GM12878 (cell line): ENCODE measurements at regions not wholly inside any gene's neighbourhood (a gene's known extent, or its start where the extent isn't known, plus 50 kb on each side); places are given as distances from the start of the nearest gene placed in this dataset.

Experiments
- ATAC-seq: fragments of 200-7000 bp; cut with Tn5 transposase; 3 replicates; pipeline ENCODE4 v1.9.1; 2020; ENCODE audit warnings: mild to moderate bottlenecking, moderate library complexity
- BruUV-seq: library from RNA; stranded (reverse); fragments of 400-500 nt; replicated peaks from 2 replicates; lab custom pipeline; 2021; lab: Mats Ljungman, UMichigan
- CTCF ChIA-PET: fragments of 300-600 bp; sonication (Branson Sonifier 250); formaldehyde crosslinking; extraction: SDS; loops from one replicate; lab custom pipeline; 2021; ENCODE audit warnings: inconsistent platforms; lab: Yijun Ruan, JAX
- POLR2A ChIA-PET: fragments of 350-600 bp; formaldehyde crosslinking; extraction: SDS; loops from one replicate; lab custom pipeline; 2021; ENCODE audit warnings: inconsistent platforms; lab: Charles Lee
- RAD21 ChIA-PET: fragments of 300-600 bp; sonication (Branson Sonifier 250); formaldehyde crosslinking; loops from one replicate; lab custom pipeline; 2023; ENCODE audit warnings: antibody characterized with exemption; ENCODE audit not compliant: unreplicated experiment; lab: Charles Lee
- SMC1A ChIA-PET: fragments of 300-600 bp; sonication (Branson Sonifier 250); formaldehyde crosslinking; loops from one replicate; lab custom pipeline; 2023; ENCODE audit not compliant: unreplicated experiment, uncharacterized antibody; lab: Charles Lee
- DNase-seq: peaks from one replicate; pipeline ENCODE4 v3.0.0-alpha.2; 2011; ENCODE audit warnings: low read depth, low spot score
- FAIRE-seq: peaks from 3 replicates; lab custom pipeline; 2011; peaks lifted over from hg19 to GRCh38; lab: Jason Lieb, UNC
- H2AFZ ChIP-seq: 2 replicates; pipeline ENCODE4 v1.6.0; 2011; ENCODE audit warnings: low read depth, low read length, control low read depth; ENCODE audit not compliant: control insufficient read depth
- H3K27ac ChIP-seq: 2 replicates; pipeline ENCODE4 v1.5.1; 2011; ENCODE audit warnings: control low read depth; ENCODE audit not compliant: control insufficient read depth, insufficient read depth
- H3K27me3 ChIP-seq, 2 experiments: replicated peaks in 1 of 2; 2 replicates each; pipeline versions ENCODE4 v1.6.0 to v1.6.1; 2011; ENCODE audit warnings: low read length in 1 of 2; ENCODE audit not compliant: control insufficient read depth in 2 of 2, insufficient read depth in 2 of 2
- H3K36me3 ChIP-seq, 2 experiments: 2 replicates each; pipeline ENCODE4 v1.5.1; 2011; ENCODE audit warnings: low read length in 1 of 2; ENCODE audit not compliant: control insufficient read depth in 2 of 2, insufficient read depth in 2 of 2
- H3K4me1 ChIP-seq: 2 replicates; pipeline ENCODE4 v1.6.1; 2011; ENCODE audit warnings: mild to moderate bottlenecking, low read length, moderate library complexity, mixed read lengths; ENCODE audit not compliant: control insufficient read depth, insufficient read depth
- H3K4me2 ChIP-seq: 2 replicates; pipeline ENCODE4 v1.6.0; 2011; ENCODE audit warnings: control low read depth; ENCODE audit not compliant: control insufficient read depth, insufficient read depth
- H3K4me3 ChIP-seq: fragments of 200-600 bp; sonication (generic); 2 replicates; pipeline ENCODE4 v1.5.1; 2016
- H3K79me2 ChIP-seq: 2 replicates; pipeline ENCODE4 v1.6.0; 2011; ENCODE audit warnings: low read length; ENCODE audit not compliant: control insufficient read depth, insufficient read depth
- H3K9ac ChIP-seq: 2 replicates; pipeline ENCODE4 v1.8.0; 2011; ENCODE audit warnings: low read length, control low read depth, mixed read lengths; ENCODE audit not compliant: control insufficient read depth, insufficient read depth
- H3K9me3 ChIP-seq: replicated peaks from 3 replicates; pipeline ENCODE4 v1.5.1; 2011; ENCODE audit warnings: mild to moderate bottlenecking, low read length; ENCODE audit not compliant: control insufficient read depth, insufficient read depth
- H4K20me1 ChIP-seq: 2 replicates; pipeline ENCODE4 v1.6.0; 2011; ENCODE audit not compliant: control insufficient read depth, insufficient read depth
- ATF7 ChIP-seq: fragments of 450-650 bp; IDR thresholded peaks from 2 replicates; pipeline ENCODE4 v1.6.1; 2016; ENCODE audit warnings: low read depth, mild to moderate bottlenecking
- POU2F2 ChIP-seq: IDR thresholded peaks from 3 replicates; pipeline ENCODE4 v1.6.1; 2011; ENCODE audit warnings: low read depth, mild to moderate bottlenecking, low read length, borderline replicate concordance
- SPI1 ChIP-seq: IDR thresholded peaks from 2 replicates; pipeline ENCODE4 v1.6.1; 2011; ENCODE audit warnings: low read depth, mild to moderate bottlenecking, low read length, moderate library complexity, borderline replicate concordance; ENCODE audit not compliant: insufficient read depth
- STAT1 ChIP-seq: fragments of 450-650 bp; conservative IDR thresholded peaks from 2 replicates; pipeline ENCODE4 v1.6.1; 2014; ENCODE audit warnings: antibody characterized with exemption, mild to moderate bottlenecking
- WRNIP1 ChIP-seq: IDR thresholded peaks from 2 replicates; pipeline ENCODE4 v1.6.1; 2011; ENCODE audit warnings: low read depth, low read length, improper control_type of control experiment, borderline replicate concordance
- whole genome bisulfite sequencing: methylation state at CpG from one replicate; pipeline ENCODE4 v1.1.6; 2016; ENCODE audit warnings: low lambda C conversion rate; ENCODE audit not compliant: insufficient replicate concordance, insufficient coverage; ENCODE audit errors: missing lambda C conversion rate; 5-methylcytosine and 5-hydroxymethylcytosine counted together
- in situ Hi-C: fragments of 300-500 bp; cut with MboI; formaldehyde crosslinking; loops from 9 replicates; pipeline ENCODE4 v1.14.3; 2018; ENCODE audit warnings: mixed read lengths
- intact Hi-C: fragments of 100-400 bp; cut with micrococcal nuclease; formaldehyde crosslinking; loops from one replicate; pipeline ENCODE4 v1.14.2; 2022; ENCODE audit not compliant: unreplicated experiment
- TF ChIP-seq, protein P1 (sequence below): fragments of 450-650 bp; IDR thresholded peaks from 2 replicates; pipeline ENCODE4 v1.6.1; 2016; ENCODE audit warnings: mild to moderate bottlenecking

DNA sequence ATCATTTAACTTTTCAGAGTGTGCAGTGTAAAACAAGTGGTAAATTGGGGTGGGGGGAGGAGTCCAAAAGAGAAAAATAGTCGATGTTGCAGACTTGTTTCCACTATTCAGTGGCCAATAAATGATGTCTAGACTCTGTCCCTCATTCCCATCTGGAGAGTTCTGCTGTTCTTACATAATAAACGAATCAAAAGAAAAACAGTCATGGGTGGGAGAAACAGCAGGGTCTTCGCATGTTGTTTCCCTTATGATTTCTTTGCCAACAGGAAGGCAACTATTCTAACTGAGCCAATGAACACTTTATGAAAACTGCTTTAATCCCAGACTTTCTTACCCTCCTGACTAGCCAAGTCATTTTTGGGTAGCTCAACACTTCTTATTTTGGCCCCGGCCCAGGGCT is 615.5 kb downstream of the FGF9 start:
- Histone ChIP-seq H2AFZ (no peak overlapping the region; the same call in 1 of the 2 replicates), H3K4me1 (peaks cover 3% of the 10 kb centered on the region; the same call in 1 of the 2 replicates), H3K4me3 (no peak overlapping the region), H3K79me2 (no peaks in the 10 kb centered on the region), H3K9me3 (no peaks in the 10 kb centered on the region), H3K9ac (no peak overlapping the region), H3K27ac (no peak overlapping the region), H4K20me1 (no peaks in the 10 kb centered on the region), H3K4me2 (no peak overlapping the region), H3K36me3 (no peaks in the 10 kb centered on the region), H3K27me3 (no peaks in the 10 kb centered on the region)
- ChIA-PET RAD21 (no interaction called here), SMC1A (interaction anchor here (0.9 to 1.4 kb wide), 2 partner anchors 8 to 648 kb away, joined by 3 read pairs; no protein-coding TSS in a partner anchor), CTCF (interaction anchor here (0.6 to 1.2 kb wide), 3 partner anchors 374 to 1294 kb away, joined by 3 to 6 read pairs (median 5); no protein-coding TSS in a partner anchor), POLR2A (no interaction called here)
- in situ Hi-C loops: no loop called here
- ATAC-seq: no peak
- no TSS peak for BruUV-seq
- DNase-seq: no peak
- FAIRE-seq: no peak
- intact Hi-C loops: no loop called here
- WGBS: 57% methylated on average over 4 of the region's 4 CpGs
- no peak for TF ChIP-seq STAT1
- no peak for TF ChIP-seq ATF7
- TF ChIP-seq SPI1: no peak
- TF ChIP-seq, protein P1, sequence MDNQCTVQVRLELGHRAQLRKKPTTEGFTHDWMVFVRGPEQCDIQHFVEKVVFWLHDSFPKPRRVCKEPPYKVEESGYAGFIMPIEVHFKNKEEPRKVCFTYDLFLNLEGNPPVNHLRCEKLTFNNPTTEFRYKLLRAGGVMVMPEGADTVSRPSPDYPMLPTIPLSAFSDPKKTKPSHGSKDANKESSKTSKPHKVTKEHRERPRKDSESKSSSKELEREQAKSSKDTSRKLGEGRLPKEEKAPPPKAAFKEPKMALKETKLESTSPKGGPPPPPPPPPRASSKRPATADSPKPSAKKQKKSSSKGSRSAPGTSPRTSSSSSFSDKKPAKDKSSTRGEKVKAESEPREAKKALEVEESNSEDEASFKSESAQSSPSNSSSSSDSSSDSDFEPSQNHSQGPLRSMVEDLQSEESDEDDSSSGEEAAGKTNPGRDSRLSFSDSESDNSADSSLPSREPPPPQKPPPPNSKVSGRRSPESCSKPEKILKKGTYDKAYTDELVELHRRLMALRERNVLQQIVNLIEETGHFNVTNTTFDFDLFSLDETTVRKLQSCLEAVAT: no peak
- TF ChIP-seq, all 136 proteins: peak for 0

DNA sequence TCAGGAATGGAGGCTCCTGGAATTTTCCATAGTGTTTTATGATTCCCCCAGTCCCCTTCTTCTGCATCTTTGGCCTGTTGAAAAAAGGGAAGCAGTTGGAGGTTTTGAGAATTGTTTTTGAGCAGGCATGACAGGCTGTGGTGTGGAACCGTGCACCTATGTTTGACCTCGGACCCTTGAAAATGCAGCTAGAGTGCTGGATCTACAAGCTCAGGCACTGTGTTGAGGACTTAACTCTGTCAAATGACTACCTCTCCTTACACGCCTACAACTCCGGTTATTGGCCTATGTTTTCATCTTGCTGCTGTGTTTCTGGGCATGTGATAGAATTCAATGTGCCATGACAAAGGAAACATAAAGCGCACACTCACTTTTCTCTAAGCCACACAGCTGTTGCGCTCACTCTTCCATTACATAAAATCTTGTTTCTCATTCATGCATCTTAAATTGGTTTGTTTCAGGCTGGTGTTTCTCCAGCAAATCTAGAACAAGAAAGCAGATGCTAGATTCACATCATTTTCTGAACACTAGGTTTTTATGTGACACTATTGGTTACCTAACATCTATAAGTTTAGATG is 616.6 kb downstream of the FGF9 start:
- H3K27me3 ChIP-seq: no peaks in the 10 kb centered on the region

More for the DNA sequence above, 616.6 kb downstream of the FGF9 start:
- CTCF ChIA-PET: interaction anchor here (0.9 kb wide), 1 partner anchor 651 kb away, joined by 3 read pairs; no protein-coding TSS in a partner anchor
- RAD21 ChIA-PET: no interaction called here
- H3K4me1 ChIP-seq: peaks cover 3% of the 10 kb centered on the region; the same call in 1 of the 2 replicates
- FAIRE-seq (no peak), DNase-seq (no peak), ATAC-seq (no peak)
- no peak for TF ChIP-seq POU2F2
- no peak for TF ChIP-seq WRNIP1
- H3K27ac ChIP-seq: no peak overlapping the region
- POLR2A ChIA-PET: no interaction called here
- WGBS: 55% methylated on average over 6 of the region's 6 CpGs
- BruUV-seq: no TSS peak
- no peaks in the 10 kb centered on the region for H3K79me2 ChIP-seq
- H3K4me3 ChIP-seq: no peak overlapping the region
- H3K4me2 ChIP-seq: no peak overlapping the region
- H4K20me1 ChIP-seq: no peaks in the 10 kb centered on the region
- no peaks in the 10 kb centered on the region for H3K36me3 ChIP-seq
- H3K9me3 ChIP-seq: no peaks in the 10 kb centered on the region
- in situ Hi-C loops (no loop called here), intact Hi-C loops (no loop called here)
- no peak overlapping the region for H2AFZ ChIP-seq
- SMC1A ChIA-PET: interaction anchor here (0.8 to 1.4 kb wide), 3 partner anchors 9 to 649 kb away, joined by 3 read pairs; no protein-coding TSS in a partner anchor
- H3K9ac ChIP-seq: no peak overlapping the region
